ENCODE measurements at regions not wholly inside any gene's neighbourhood (a gene's known extent, or its start where the extent isn't known, plus 50 kb on each side); places are given as distances from the start of the nearest gene placed in this dataset.

DNA sequence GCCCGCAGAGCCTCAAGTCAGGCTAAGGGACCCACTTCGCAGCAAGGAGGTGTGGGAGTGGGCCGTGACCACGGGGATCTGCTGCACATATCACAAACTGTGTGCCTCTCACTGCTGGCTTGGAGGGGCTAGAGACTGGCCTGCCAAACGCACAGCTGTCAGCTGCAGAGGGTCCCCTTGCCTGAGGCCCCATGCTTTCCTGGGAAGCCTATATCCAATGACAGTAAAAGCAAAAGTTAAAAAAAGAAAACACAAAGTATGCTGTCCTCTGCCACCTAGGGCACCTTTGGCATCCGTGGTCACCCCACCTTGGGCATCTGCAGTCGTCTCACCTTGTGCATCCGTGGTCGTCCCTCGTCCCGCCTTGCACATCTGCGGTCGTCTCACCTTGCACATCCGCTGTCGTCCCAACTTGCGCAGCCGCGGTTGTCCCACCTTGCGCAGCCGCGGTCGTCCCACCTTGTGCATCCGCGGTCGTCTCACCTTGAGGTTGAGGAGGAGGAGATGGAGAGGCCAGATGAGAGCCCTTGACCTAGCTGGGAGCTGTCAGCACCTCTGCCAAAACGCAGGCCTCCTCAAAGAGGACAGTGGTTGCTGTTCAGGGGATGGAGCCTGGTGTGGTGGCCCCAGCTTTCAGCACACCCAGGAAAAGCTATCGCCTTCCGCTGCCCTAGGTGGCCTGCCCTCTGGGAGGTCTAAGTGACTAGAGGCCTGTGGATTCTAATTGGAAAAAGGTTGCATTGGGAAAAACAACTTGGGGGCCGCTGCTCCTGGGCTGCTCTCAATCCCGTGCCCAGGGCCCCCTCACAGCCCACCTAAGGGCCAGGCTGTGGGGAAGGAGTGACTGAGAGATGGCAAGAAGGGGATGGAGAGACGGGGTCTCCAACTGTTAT, 90.5 kb downstream of the MYEOV start:
- intact Hi-C loops (cut with DNase I; ENCODE audit: low total_unique reads), result no loop called here
- no peak for TF ChIP-seq POLR2A (IDR thresholded peaks at IDR 0.05)
- TF ChIP-seq, protein P1, sequence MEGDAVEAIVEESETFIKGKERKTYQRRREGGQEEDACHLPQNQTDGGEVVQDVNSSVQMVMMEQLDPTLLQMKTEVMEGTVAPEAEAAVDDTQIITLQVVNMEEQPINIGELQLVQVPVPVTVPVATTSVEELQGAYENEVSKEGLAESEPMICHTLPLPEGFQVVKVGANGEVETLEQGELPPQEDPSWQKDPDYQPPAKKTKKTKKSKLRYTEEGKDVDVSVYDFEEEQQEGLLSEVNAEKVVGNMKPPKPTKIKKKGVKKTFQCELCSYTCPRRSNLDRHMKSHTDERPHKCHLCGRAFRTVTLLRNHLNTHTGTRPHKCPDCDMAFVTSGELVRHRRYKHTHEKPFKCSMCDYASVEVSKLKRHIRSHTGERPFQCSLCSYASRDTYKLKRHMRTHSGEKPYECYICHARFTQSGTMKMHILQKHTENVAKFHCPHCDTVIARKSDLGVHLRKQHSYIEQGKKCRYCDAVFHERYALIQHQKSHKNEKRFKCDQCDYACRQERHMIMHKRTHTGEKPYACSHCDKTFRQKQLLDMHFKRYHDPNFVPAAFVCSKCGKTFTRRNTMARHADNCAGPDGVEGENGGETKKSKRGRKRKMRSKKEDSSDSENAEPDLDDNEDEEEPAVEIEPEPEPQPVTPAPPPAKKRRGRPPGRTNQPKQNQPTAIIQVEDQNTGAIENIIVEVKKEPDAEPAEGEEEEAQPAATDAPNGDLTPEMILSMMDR (IDR thresholded peaks at IDR 0.05), result no peak
- no peak overlapping the region for H3K4me3 ChIP-seq
- no peaks in the 10 kb centered on the region for H3K4me1 ChIP-seq
- H3K9me3 ChIP-seq, result peaks cover 0 to 8% of the 10 kb centered on the region in 2 donors
- no peaks in the 10 kb centered on the region for H3K27me3 ChIP-seq
- H3K27ac ChIP-seq, result no peak overlapping the region
- H3K36me3 ChIP-seq, result no peaks in the 10 kb centered on the region
- DNase-seq, result no peak

- no peak for DNase-seq
- Histone ChIP-seq H3K9me3 (peaks cover 0 to 8% of the 10 kb centered on the region in 2 donors), H3K27ac (no peak overlapping the region), H3K36me3 (no peaks in the 10 kb centered on the region), H3K4me3 (no peak overlapping the region), H3K27me3 (no peaks in the 10 kb centered on the region), H3K4me1 (no peaks in the 10 kb centered on the region)
- intact Hi-C loops (cut with DNase I; ENCODE audit: low total_unique reads), result no loop called here
- TF ChIP-seq, protein P1 (IDR thresholded peaks at IDR 0.05), result no peak
- no peak for TF ChIP-seq POLR2A (IDR thresholded peaks at IDR 0.05)
Observed at GRCh38 chr11:69385144-69385820, 91.3 kb downstream of the MYEOV start.

- Histone ChIP-seq H3K4me3 (no peak overlapping the region), H3K27ac (no peak overlapping the region), H3K27me3 (no peaks in the 10 kb centered on the region), H3K9me3 (peaks cover 0 to 8% of the 10 kb centered on the region in 2 donors), H3K36me3 (no peaks in the 10 kb centered on the region), H3K4me1 (no peaks in the 10 kb centered on the region)
- no peak for DNase-seq
- intact Hi-C loops (cut with DNase I; ENCODE audit: low total_unique reads), result no loop called here
- TF ChIP-seq POLR2A (IDR thresholded peaks at IDR 0.05), result no peak
- TF ChIP-seq, protein P1 (IDR thresholded peaks at IDR 0.05), result no peak
Observed at GRCh38 chr11:69385832-69386427, 92.0 kb downstream of the MYEOV start.

- no peaks in the 10 kb centered on the region for H3K36me3 ChIP-seq
- H3K4me1 ChIP-seq, result no peaks in the 10 kb centered on the region
- no peak overlapping the region for H3K4me3 ChIP-seq
- no peak for DNase-seq
- no peaks in the 10 kb centered on the region for H3K27me3 ChIP-seq
- intact Hi-C loops (cut with DNase I; ENCODE audit: low total_unique reads), result no loop called here
- peaks cover 0 to 8% of the 10 kb centered on the region in 2 donors for H3K9me3 ChIP-seq
- TF ChIP-seq POLR2A (IDR thresholded peaks at IDR 0.05), result no peak
- TF ChIP-seq, protein P1 (IDR thresholded peaks at IDR 0.05), result no peak
- H3K27ac ChIP-seq, result no peak overlapping the region
Observed at GRCh38 chr11:69386594-69387408, 92.8 kb downstream of the MYEOV start.

Data from uterus (tissue), 3 donors.